ENCODE measurements at regions not wholly inside any gene's neighbourhood (a gene's known extent, or its start where the extent isn't known, plus 50 kb on each side); places are given as distances from the start of the nearest gene placed in this dataset.

GRCh38 chr18:1624612-1625011 is 719.9 kb downstream of the ADCYAP1 start:
- DNase-seq (ENCODE audit: low read depth) = no peak
- TF ChIP-seq, protein P1, sequence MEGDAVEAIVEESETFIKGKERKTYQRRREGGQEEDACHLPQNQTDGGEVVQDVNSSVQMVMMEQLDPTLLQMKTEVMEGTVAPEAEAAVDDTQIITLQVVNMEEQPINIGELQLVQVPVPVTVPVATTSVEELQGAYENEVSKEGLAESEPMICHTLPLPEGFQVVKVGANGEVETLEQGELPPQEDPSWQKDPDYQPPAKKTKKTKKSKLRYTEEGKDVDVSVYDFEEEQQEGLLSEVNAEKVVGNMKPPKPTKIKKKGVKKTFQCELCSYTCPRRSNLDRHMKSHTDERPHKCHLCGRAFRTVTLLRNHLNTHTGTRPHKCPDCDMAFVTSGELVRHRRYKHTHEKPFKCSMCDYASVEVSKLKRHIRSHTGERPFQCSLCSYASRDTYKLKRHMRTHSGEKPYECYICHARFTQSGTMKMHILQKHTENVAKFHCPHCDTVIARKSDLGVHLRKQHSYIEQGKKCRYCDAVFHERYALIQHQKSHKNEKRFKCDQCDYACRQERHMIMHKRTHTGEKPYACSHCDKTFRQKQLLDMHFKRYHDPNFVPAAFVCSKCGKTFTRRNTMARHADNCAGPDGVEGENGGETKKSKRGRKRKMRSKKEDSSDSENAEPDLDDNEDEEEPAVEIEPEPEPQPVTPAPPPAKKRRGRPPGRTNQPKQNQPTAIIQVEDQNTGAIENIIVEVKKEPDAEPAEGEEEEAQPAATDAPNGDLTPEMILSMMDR (conservative IDR thresholded peaks at IDR 0.05; ENCODE audit: low read depth, low read length) = no peak
- H3K4me3 ChIP-seq (ENCODE audit: low read depth, low read length) = no peak overlapping the region

DNA sequence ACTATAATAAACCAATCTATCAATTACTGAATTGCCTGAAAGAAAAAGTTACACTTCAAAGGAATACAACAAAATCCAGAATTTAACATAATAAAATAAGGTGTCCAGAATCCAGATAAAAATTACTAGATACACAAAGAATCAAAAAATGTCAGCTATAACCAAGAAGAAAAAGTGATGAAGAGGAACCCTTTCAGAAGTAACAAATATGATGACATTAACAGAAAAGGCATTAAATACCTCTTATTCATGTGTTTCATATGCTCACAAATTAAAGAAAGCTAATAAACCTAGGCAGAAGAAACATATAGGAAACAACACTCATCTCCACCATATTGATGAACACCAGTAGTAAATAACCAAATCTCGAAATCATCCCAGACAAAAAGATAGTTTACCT is 722.8 kb downstream of the ADCYAP1 start:
- TF ChIP-seq, protein P1 (conservative IDR thresholded peaks at IDR 0.05; ENCODE audit: low read depth, low read length) = no peak
- DNase-seq (ENCODE audit: low read depth) = no peak
- H3K4me3 ChIP-seq (ENCODE audit: low read depth, low read length) = no peak overlapping the region

GRCh38 chr18:1648712-1649111 is 744.0 kb downstream of the ADCYAP1 start:
- TF ChIP-seq, protein P1 (conservative IDR thresholded peaks at IDR 0.05; ENCODE audit: low read depth, low read length) = no peak
- no peak overlapping the region for H3K4me3 ChIP-seq (ENCODE audit: low read depth, low read length)
- DNase-seq (ENCODE audit: low read depth) = no peak

GRCh38 chr18:1652018-1652417 is 747.3 kb downstream of the ADCYAP1 start:
- no peak for DNase-seq (ENCODE audit: low read depth)
- TF ChIP-seq, protein P1 (conservative IDR thresholded peaks at IDR 0.05; ENCODE audit: low read depth, low read length) = no peak
- no peak overlapping the region for H3K4me3 ChIP-seq (ENCODE audit: low read depth, low read length)

DNA sequence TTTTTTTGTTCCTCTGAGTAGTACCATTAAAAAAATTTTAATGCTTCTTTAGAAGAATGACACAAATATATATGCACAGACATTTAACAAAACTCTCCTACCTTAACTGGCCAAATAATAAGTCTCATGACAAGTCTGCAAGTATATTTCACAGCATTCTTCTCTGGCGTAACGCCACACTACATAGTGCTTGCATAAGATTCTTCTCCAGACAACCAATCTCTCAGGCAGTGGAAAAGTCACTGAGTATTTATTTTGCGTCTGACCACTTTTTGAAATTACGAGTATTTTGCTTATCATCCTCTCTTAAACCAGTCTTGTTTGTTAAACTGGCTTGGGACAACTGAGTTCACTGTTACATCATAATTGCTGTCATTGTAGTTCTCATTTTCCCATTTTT is 749.2 kb downstream of the ADCYAP1 start:
- H3K4me3 ChIP-seq (ENCODE audit: low read depth, low read length) = no peak overlapping the region
- TF ChIP-seq, protein P1 (conservative IDR thresholded peaks at IDR 0.05; ENCODE audit: low read depth, low read length) = no peak
- no peak for DNase-seq (ENCODE audit: low read depth)

DNA sequence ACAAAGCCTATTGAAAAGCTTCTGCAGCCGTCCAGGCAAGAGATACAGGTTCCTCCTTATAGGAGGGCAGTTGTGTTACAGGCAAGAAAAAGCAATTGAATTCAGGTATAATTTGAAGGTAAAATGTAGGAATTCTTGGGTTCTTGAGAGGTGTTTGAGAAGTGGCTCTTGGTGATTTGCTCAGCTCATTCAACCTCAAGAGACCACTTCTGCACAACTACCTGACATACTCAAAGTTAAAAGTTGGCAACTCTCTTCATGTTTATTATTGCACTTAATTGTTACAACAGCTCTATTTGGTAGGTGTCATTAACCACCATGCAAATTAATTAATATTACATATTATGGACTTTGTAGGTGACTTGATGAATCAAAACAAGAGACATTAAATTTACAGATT is 753.2 kb downstream of the ADCYAP1 start:
- H3K4me3 ChIP-seq (ENCODE audit: low read depth, low read length) = no peak overlapping the region
- no peak for DNase-seq (ENCODE audit: low read depth)
- TF ChIP-seq, protein P1 (conservative IDR thresholded peaks at IDR 0.05; ENCODE audit: low read depth, low read length) = no peak

GRCh38 chr18:1658908-1659566 is 754.4 kb downstream of the ADCYAP1 start:
- DNase-seq (ENCODE audit: low read depth) = no peak
- H3K4me3 ChIP-seq (ENCODE audit: low read depth, low read length) = no peak overlapping the region
- TF ChIP-seq, protein P1 (conservative IDR thresholded peaks at IDR 0.05; ENCODE audit: low read depth, low read length) = no peak

Data from choroid plexus epithelial cell (primary cell).